Esophagus squamous epithelium (tissue), 5 donors: ENCODE measurements at regions not wholly inside any gene's neighbourhood (a gene's known extent, or its start where the extent isn't known, plus 50 kb on each side); places are given as distances from the start of the nearest gene placed in this dataset.

ENCODE experiments used
- DNase-seq: peaks from one replicate; lab custom pipeline; 2025; lab: John Stamatoyannopoulos, UW
- H3K27ac ChIP-seq, 4 donors: fragments of 200-600 bp; sonication (generic); one replicate each; pipeline ENCODE4 v1.5.1; 2016 to 2019; ENCODE audit warnings: mild to moderate bottlenecking in 1 of 4
- H3K27me3 ChIP-seq, 4 donors: fragments of 200-600 bp; sonication (generic); 1 replicate in 3 of 4; 2 replicates in 1 of 4; pipeline versions ENCODE4 v1.5.1 to v1.6.0; 2017 to 2021; ENCODE audit warnings: antibody characterized with exemption in 1 of 4
- H3K36me3 ChIP-seq, 3 donors: fragments of 200-600 bp; sonication (generic); one replicate each; pipeline ENCODE4 v1.5.1; 2016 to 2019
- H3K4me1 ChIP-seq, 3 donors: fragments of 200-600 bp; sonication (generic); one replicate each; pipeline ENCODE4 v1.5.1; 2017 to 2019
- H3K4me3 ChIP-seq, 4 donors: fragments of 200-600 bp; sonication (generic); 1 replicate in 3 of 4; 2 replicates in 1 of 4; pipeline ENCODE4 v1.5.1; 2016 to 2019; ENCODE audit warnings: mild to moderate bottlenecking in 2 of 4, moderate library complexity in 1 of 4
- H3K9me3 ChIP-seq, 3 donors: fragments of 200-600 bp; sonication (generic); one replicate each; pipeline ENCODE4 v1.5.1; 2016 to 2019
- CTCF ChIP-seq, 6 experiments: fragments of 450-650 bp in 4 of 6; fragments of 200-600 bp in 2 of 6; sonication (generic) in 2 of 6; IDR thresholded peaks; one replicate each; pipeline ENCODE4 v1.5.1; 2016 to 2019; ENCODE audit warnings: antibody characterized with exemption in 6 of 6, mild to moderate bottlenecking in 4 of 6, moderate library complexity in 4 of 6
- POLR2A ChIP-seq, 4 donors: fragments of 450-650 bp; IDR thresholded peaks; one replicate each; pipeline ENCODE4 v1.6.1; 2017; ENCODE audit warnings: antibody characterized with exemption in 4 of 4, mild to moderate bottlenecking in 4 of 4, moderate library complexity in 3 of 4
- WGBS, 2 donors: methylation state at CpG; one replicate each; pipeline ENCODE4 v1.1.5; 2018; 5-methylcytosine and 5-hydroxymethylcytosine counted together
- intact Hi-C: fragments of 100-400 bp; cut with DNase I; formaldehyde crosslinking; loops from one replicate; pipeline ENCODE4 v1.15.0; 2022
- donor health status: DM: yes; HTN: yes; CAD: no.

GRCh38 chr5:165624166-165624946 lies 2118.9 kb downstream of the MAT2B start:
- DNase-seq = no peak
- Histone ChIP-seq H3K4me1 (no peaks in the 10 kb centered on the region), H3K27ac (no peak overlapping the region), H3K4me3 (no peak overlapping the region), H3K9me3 (no peaks in the 10 kb centered on the region), H3K36me3 (no peaks in the 10 kb centered on the region), H3K27me3 (no peaks in the 10 kb centered on the region)
- 70 to 81% methylated on average over 8 of the region's 8 CpGs for WGBS, 2 donors
- TF ChIP-seq CTCF (IDR thresholded peaks at IDR 0.05) (no peak), POLR2A (IDR thresholded peaks at IDR 0.05) (no peak)
- intact Hi-C loops = no loop called here

- H3K4me3 ChIP-seq = no peak overlapping the region
- H3K9me3 ChIP-seq = no peaks in the 10 kb centered on the region
- no peak for DNase-seq
- no peak overlapping the region for H3K27ac ChIP-seq
- no peaks in the 10 kb centered on the region for H3K36me3 ChIP-seq
- no peaks in the 10 kb centered on the region for H3K4me1 ChIP-seq
- intact Hi-C loops = no loop called here
- H3K27me3 ChIP-seq = no peaks in the 10 kb centered on the region
- TF ChIP-seq POLR2A (IDR thresholded peaks at IDR 0.05) (no peak), CTCF (IDR thresholded peaks at IDR 0.05) (no peak)
Observed at GRCh38 chr5:165626161-165626560, 2120.7 kb downstream of the MAT2B start.

- no peaks in the 10 kb centered on the region for H3K27me3 ChIP-seq
- TF ChIP-seq CTCF (IDR thresholded peaks at IDR 0.05) = no peak
- TF ChIP-seq POLR2A (IDR thresholded peaks at IDR 0.05) = no peak
- H3K36me3 ChIP-seq = no peaks in the 10 kb centered on the region
- intact Hi-C loops = no loop called here
- WGBS, 2 donors = 80 to 83% methylated on average over 8 of the region's 8 CpGs
- no peaks in the 10 kb centered on the region for H3K9me3 ChIP-seq
- H3K4me1 ChIP-seq = no peaks in the 10 kb centered on the region
- no peak overlapping the region for H3K4me3 ChIP-seq
- no peak overlapping the region for H3K27ac ChIP-seq
- DNase-seq = no peak
Observed at GRCh38 chr5:165627548-165628170, 2122.2 kb downstream of the MAT2B start.

- 30 to 38% methylated on average over 9 of the region's 9 CpGs for WGBS, 2 donors
- no peaks in the 10 kb centered on the region for H3K4me1 ChIP-seq
- no peak for TF ChIP-seq POLR2A (IDR thresholded peaks at IDR 0.05)
- TF ChIP-seq CTCF (IDR thresholded peaks at IDR 0.05) = peak; percentile 28 to 64 (median 43)
- no peak for DNase-seq
- H3K27ac ChIP-seq = no peak overlapping the region
- no peaks in the 10 kb centered on the region for H3K27me3 ChIP-seq
- no peak overlapping the region for H3K4me3 ChIP-seq
- H3K36me3 ChIP-seq = no peaks in the 10 kb centered on the region
- intact Hi-C loops = no loop called here
- no peaks in the 10 kb centered on the region for H3K9me3 ChIP-seq
Observed at GRCh38 chr5:165630261-165630778, 2124.9 kb downstream of the MAT2B start.

- H3K36me3 ChIP-seq = no peaks in the 10 kb centered on the region
Observed at GRCh38 chr5:165631235-165631634, 2125.8 kb downstream of the MAT2B start.

More at GRCh38 chr5:165631235-165631634, 2125.8 kb downstream of the MAT2B start:
- 45 to 47% methylated on average over 1 of the region's 1 CpG for WGBS, 2 donors
- Histone ChIP-seq H3K27me3 (no peaks in the 10 kb centered on the region), H3K4me1 (no peaks in the 10 kb centered on the region), H3K4me3 (no peak overlapping the region), H3K27ac (no peak overlapping the region), H3K9me3 (no peaks in the 10 kb centered on the region)
- intact Hi-C loops = no loop called here
- TF ChIP-seq CTCF (IDR thresholded peaks at IDR 0.05) (no peak), POLR2A (IDR thresholded peaks at IDR 0.05) (no peak)
- DNase-seq = no peak
